Mammary epithelial cell (primary cell): ENCODE measurements at regions not wholly inside any gene's neighbourhood (a gene's known extent, or its start where the extent isn't known, plus 50 kb on each side); places are given as distances from the start of the nearest gene placed in this dataset.

ENCODE experiments used
- EZH2 ChIP-seq: IDR thresholded peaks from 2 replicates; pipeline ENCODE4 v1.6.1; 2012; ENCODE audit warnings: low read length, inconsistent platforms, borderline replicate concordance
- TF ChIP-seq, protein P1 (sequence below), 2 donors: IDR thresholded peaks in 1 of 2; conservative IDR thresholded peaks in 1 of 2; 2 replicates each; pipeline ENCODE4 v1.5.1; 2011 to 2012; ENCODE audit warnings: inconsistent platforms in 2 of 2, low read length in 2 of 2, mild to moderate bottlenecking in 2 of 2, control low read depth in 1 of 2, low read depth in 1 of 2; ENCODE audit not compliant: insufficient read depth in 1 of 2; ENCODE audit errors: extremely low read depth in 1 of 2

DNA sequence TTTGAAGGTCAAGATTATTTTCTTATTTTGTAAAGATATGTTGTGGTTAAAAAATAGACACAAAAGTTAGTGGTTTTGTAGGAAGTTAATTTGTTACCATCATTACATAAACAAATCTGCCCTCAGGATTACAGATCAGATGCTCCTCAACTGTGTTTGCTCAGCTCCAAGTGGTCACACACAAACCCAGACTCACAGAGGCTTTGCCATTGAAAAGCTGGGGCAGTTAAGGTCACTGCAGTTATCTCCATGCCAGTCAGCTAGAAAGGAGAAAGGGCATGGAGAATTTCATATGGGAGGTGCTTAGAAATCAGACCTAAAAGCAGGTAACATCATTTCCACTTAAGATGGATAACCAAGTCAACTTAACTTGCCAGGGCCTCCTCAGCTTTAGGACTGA is 825.7 kb upstream of the GBE1 start:
- TF ChIP-seq, protein P1, sequence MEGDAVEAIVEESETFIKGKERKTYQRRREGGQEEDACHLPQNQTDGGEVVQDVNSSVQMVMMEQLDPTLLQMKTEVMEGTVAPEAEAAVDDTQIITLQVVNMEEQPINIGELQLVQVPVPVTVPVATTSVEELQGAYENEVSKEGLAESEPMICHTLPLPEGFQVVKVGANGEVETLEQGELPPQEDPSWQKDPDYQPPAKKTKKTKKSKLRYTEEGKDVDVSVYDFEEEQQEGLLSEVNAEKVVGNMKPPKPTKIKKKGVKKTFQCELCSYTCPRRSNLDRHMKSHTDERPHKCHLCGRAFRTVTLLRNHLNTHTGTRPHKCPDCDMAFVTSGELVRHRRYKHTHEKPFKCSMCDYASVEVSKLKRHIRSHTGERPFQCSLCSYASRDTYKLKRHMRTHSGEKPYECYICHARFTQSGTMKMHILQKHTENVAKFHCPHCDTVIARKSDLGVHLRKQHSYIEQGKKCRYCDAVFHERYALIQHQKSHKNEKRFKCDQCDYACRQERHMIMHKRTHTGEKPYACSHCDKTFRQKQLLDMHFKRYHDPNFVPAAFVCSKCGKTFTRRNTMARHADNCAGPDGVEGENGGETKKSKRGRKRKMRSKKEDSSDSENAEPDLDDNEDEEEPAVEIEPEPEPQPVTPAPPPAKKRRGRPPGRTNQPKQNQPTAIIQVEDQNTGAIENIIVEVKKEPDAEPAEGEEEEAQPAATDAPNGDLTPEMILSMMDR (conservative IDR thresholded peaks at IDR 0.05 in 1 of 2, IDR thresholded peaks at IDR 0.05 in 1 of 2; ENCODE audit: extremely low read depth in 1 of 2, insufficient read depth in 1 of 2, low read depth in 1 of 2, low read length in 2 of 2) = no peak
- no peak for TF ChIP-seq EZH2
